Activated CD8-positive, alpha-beta memory T cell treated with anti-CD3 and anti-CD28 coated beads for 4 hours (primary cell): ENCODE measurements at regions not wholly inside any gene's neighbourhood (a gene's known extent, or its start where the extent isn't known, plus 50 kb on each side); places are given as distances from the start of the nearest gene placed in this dataset.
"Not testable (repeated sequence)": the region's sequence is repeated elsewhere in the genome, so short reads cannot be mapped to it uniquely, and the experiment has no call there.

Experiments
- DNase-seq, 2 donors: peaks; one replicate each; pipeline ENCODE4 v3.0.0-alpha.2; 2020; ENCODE audit warnings: low read depth in 2 of 2

DNA sequence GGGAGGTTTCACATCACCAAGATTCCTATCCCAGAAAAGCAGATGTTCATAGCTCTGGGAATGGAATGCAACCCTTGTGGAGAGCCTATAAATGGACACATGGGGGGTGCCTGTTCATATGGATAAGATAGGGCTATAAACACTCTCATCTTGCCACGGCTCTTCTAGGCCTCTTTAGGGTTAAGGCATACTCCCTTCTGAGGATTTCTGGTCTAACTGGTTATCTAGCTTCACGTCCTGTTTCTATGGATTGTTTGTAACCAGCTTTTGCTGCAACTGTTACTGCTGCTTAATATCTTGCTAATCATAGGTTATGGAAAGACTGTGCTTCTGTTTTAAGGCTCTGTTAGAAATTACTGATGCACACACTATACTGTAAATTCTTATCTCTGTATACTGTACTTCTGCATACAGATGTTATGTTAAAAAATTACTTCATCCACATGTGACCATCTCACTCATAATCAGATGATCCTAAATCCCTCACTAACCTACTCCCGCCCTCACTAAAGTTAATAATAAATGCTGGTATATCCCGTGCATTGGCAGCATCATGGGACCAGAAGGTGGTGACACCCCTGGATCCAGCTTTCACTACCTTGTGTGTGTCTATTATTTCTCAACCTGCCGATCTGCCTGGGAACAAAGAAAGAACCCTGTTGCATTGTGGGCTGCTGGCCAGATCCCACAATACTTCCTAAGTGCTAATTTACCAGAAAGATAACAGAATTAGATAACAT is 68.7 kb downstream of the PRKAB2 start:
- DNase-seq: not testable (repeated sequence)

DNA sequence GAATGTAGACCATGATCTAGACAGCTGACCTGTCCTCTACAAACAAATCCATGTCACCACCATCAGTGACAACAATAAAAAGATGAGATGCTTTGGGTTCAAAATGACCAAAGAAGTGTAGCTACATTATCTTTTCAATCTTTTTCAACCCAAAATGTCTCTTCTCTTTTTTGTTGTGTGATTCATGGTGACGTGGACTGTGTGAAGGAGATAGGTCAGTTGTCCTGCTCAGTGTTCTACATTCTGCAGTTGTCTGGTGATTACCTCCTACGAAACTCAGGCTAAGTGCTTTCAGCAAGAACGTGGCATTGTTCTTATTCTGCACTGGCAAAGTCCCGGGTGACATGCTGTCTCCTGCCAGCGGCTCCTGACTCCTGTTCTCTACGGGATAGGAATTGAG is 73.1 kb downstream of the PRKAB2 start:
- DNase-seq: no peak

- not testable (repeated sequence) for DNase-seq
Observed at GRCh38 chr1:147098338-147098973, 73.8 kb downstream of the PRKAB2 start.

DNA sequence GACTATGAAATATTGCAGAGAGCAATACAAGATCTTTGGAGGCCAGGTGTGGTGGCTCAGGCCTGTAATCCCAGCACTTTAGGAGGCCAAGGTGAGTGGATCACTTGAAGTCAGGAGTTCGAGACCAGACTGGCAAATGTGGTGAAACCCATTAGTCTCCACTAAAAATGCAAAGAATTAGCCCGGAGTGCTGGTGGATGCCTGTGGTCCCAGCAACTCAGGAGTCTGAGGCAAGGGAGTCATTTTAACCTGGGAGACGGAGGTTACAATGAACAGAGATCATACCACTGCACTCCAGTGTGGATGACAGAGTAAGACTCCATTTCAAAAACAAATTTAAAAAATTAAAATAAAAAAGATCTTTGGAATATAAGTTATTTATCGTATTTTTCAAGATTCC is 76.6 kb downstream of the PRKAB2 start:
- no peak for DNase-seq

DNA sequence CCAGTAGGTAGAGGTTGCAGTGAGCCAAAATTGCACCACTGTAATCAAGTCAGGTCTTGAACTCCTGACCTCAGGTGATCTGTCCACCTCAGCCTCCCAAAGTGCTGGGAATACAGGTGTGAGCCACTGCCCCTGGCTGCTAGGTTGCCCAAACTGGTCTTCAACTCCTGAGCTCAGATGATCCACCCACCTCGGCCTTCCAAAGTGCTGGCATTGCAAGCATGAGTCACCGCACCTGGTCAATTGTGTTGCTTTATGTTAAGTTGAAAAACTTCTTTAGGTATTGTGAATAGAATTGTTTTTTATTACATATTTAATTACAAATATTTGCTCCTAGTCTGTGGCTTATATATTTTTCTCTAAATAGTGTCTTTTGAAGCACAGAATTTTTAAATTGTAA is 80.5 kb downstream of the PRKAB2 start:
- DNase-seq: no peak

GRCh38 chr1:147089457-147089856 is 82.8 kb downstream of the PRKAB2 start:
- DNase-seq: no peak

DNA sequence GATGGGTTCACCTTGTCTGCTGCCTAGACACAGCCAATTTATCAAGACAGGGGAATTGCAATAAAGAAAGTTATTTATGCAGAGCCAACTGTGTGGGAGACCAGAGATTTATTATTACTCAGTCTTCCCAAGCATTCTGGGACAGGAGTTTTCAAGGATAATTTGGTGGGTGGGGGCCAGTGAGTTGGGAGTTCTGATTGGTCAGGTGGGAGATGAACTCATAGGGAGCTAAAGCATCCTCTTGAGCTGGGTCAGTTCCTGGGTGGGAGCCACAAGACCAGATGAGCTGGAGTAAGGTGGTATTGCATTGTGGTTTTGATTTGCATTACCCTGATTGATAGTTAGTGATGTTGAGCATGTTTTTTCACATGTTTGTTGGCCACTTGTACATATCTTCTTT is 86.1 kb downstream of the PRKAB2 start:
- DNase-seq: no peak

- peak; percentile 43 to 74 for DNase-seq
Observed at GRCh38 chr1:147084273-147085096, 87.8 kb downstream of the PRKAB2 start.

DNA sequence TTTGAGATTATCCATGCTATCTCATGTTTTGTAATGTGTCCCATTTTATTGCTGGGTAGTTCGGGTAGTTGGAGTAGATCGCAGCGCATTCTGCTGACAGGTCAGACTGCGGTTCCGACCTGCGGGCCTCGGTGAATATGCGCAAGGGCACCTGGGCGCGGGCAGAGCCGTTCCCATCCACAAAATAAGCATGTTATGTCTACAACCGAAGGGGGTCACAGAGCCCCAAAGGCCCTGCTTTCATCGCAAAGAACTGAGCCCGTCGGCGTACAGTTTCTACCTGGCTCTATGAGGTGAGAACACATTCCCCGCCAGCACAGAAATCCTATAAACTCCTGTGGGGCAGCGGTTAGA is 88.4 kb downstream of the PRKAB2 start:
- DNase-seq: no peak

DNA sequence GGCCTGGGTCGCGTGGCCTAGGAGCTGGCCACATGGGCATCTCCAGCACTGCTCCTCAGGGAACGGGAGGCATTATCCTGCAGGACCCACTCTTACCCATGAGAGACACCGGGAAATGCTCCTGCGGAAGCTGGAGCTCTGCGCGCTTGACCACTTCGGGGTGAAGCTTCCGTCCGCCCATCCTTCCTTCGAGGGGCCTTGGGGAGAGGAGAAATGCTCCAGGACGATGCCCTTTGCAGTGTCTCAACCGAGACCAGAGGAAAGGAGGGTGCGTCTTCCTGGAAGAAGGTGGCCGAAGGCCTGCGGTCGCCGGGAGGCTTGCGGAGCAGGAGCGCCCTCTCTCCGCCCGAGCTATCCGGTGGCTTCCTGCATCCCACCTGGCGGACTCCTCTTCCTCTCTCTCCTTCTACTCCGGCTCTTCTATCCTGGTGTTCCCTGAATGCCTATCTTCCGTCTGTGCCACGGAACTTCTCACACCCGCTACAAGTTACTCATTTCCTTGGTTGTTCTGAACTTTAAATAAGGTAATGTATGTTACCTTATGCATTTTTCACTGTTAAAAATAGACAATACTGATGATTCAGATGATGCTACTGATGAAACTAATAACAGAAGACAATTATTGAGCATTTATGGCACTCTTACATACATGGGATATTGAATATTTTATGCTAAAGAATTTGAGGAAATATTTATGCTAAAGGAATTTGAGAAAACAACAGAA is 91.4 kb downstream of the PRKAB2 start:
- DNase-seq: no peak

- DNase-seq: no peak
Observed at GRCh38 chr1:147080006-147080661, 92.1 kb downstream of the PRKAB2 start.

DNA sequence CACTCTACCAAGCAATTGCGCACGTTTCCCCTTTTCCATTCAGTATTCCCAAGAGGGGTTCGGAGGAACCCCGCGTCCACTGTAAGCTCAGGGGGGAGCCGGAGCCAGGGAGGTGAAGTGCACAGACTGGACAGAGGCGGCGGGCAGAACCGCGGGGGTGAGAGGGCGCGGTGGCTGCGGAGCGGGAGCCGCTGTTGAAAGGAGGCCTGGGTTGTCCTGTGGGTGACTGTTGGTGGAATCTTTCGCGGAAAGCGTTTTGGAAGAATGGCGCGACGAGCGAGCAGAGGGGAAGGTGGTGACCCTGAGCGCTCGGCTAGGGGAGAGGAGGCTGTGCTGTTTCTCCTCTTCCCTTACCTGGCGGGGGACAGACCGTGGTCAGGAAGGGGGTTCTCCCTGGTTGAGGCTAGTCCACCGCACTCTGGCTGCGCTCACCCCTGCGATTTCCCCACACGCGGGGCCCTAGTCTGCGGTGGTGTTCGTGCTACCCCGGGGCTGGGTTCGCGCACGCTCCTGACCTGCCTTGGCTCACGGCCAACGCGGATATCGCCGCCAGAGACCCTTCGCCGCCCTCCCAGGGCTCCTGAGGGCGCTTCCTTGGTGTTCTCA is 92.8 kb downstream of the PRKAB2 start:
- DNase-seq: no peak

DNA sequence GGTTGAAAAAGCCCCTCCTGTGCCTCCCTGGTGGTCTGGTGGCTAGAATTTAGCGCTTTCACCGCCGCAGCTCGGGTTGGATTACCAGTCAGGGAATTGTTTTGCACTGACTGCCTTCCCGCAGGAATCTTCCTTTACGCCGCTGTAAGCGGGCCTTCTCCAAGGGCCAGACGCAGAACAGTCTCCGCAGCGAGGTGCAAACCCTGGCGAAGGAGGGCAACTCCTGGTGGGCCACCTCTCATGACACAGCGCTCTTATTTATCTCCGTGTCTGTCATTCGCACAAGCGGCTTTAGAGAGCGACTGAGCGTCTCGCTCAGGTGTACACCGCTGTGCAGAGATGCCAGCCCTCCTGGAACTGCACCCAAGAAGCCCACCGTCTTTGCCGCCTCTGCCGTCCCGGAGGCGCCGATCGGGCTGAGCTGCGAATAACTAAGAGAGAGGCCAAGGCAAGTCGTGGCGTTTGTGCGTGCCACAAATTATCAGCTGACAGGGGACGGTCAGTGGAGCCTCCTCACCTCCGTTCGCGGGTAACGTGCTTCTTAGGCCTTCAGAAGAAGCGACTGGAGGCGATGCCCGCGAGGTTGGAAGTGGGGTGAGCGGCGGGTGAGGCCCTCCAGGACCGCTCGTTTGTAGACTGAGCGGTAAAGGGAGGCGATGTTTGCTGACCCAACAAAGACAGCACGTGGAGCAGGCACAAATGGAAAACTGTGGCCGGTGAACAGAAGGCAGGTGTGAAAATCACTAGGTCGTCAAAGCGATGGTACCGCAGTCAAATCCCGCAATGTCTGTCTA is 93.5 kb downstream of the PRKAB2 start:
- no peak for DNase-seq

DNA sequence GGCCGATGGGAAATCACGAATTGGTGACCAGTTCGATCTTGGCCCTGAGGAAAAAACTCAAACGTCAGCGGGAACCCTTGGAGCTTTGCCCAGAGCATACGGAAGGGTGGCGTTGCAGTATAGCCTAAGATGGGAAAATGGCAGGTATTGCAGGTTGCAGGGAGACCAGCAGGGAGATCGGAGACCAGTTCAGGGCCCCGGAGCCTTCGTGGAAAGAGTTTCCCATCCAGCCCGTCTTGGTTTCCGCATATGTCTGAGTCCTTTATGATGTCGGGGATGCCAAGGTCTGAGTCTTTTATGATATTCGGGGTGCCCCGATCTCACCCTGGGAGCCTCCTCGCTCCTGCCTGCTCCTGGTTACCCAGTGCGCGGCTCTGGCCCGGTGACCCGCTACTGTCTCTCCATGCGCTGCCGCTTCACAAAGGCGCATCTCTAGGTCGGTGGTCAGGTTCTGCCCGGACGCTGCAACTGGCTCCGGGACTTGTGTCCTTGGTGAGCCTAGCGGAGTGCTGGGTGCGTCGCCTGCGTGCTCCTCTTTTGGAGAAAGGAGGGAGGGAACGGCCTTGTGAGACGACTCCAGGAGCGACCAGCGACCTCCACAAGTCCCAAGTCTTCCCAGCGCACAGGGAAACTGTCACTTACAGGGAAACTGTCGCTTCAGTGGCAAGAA is 94.2 kb downstream of the PRKAB2 start:
- DNase-seq: no peak

DNA sequence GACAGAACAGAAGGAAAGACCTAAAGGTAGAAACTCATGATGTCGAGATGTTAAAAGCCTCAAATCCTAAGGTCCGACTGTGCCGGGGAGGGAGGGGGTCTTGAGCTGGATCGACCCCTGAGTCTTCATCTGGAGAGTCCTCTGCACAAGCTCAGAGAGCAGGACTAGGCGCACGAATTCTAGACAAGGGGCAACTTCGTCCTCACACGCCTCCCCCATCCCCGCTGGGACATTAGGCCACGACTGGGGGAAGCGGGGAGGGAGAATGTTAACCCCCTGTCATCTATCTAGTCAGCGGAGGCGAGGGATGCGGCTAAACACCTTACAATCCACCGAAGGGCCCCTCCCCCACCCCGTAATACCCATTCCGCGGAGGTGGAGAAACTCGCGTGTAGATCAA is 94.7 kb downstream of the PRKAB2 start:
- DNase-seq: no peak

GRCh38 chr1:147077081-147077480 is 95.2 kb downstream of the PRKAB2 start:
- no peak for DNase-seq

DNA sequence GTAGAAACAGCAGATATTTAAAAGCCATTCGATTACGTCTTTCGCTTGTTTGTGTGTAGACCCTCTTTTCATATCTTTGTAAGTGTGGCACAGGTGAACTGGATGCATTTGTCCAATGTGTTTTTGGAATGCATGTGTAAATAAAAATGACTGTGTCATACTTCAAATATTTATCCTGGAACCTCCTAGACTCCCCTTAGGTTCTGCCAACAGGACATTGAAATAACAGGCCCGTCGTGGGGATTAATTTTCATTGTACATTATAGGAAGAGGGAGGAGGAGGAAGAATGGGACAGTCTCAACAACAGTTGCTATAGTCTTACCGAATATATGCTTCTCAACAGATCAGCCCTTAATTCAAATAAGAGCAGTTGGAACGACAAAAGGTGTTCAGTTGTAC is 95.8 kb downstream of the PRKAB2 start:
- no peak for DNase-seq

- DNase-seq: no peak
Observed at GRCh38 chr1:147072482-147073432, 99.5 kb downstream of the PRKAB2 start.

DNA sequence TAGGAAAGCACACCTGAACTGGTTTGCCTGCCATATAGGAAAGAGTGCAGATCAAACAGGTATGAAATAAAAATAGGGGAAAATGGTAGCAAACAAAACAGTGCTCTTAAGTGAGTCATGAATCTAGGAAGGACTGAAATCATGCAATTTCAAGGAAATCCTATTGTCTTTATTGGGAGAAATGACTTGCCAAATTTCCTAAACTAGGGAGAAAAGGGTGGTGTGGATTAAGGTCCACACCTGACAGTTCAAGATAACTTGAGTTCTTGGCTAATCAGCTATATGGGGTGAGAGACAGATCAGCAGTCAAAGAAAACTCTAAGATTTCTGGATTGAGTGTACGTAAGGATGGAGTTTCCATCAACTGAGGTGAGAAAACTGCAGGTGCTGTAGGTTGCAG is 101.1 kb downstream of the PRKAB2 start:
- no peak for DNase-seq
